ENCODE measurements at regions not wholly inside any gene's neighbourhood (a gene's known extent, or its start where the extent isn't known, plus 50 kb on each side); places are given as distances from the start of the nearest gene placed in this dataset.
"Not testable (repeated sequence)": the region's sequence is repeated elsewhere in the genome, so short reads cannot be mapped to it uniquely, and the experiment has no call there.

GRCh38 chr1:214857716-214858115, 224.8 kb upstream of the KCNK2 start:
- no peak overlapping the region for H3K4me3 ChIP-seq (ENCODE audit: low read depth, low read length)
- no peak for TF ChIP-seq CTCF (conservative IDR thresholded peaks at IDR 0.05; ENCODE audit: low read depth, low read length)
- no peak for DNase-seq (ENCODE audit: low read depth)

GRCh38 chr1:214859647-214860046, 222.9 kb upstream of the KCNK2 start:
- TF ChIP-seq CTCF (conservative IDR thresholded peaks at IDR 0.05; ENCODE audit: low read depth, low read length) = no peak
- no peak for DNase-seq (ENCODE audit: low read depth)
- H3K4me3 ChIP-seq (ENCODE audit: low read depth, low read length) = no peak overlapping the region

GRCh38 chr1:214861615-214862014, 220.9 kb upstream of the KCNK2 start:
- DNase-seq (ENCODE audit: low read depth) = no peak
- TF ChIP-seq CTCF (conservative IDR thresholded peaks at IDR 0.05; ENCODE audit: low read depth, low read length) = no peak
- H3K4me3 ChIP-seq (ENCODE audit: low read depth, low read length) = no peak overlapping the region

- no peak for DNase-seq (ENCODE audit: low read depth)
- no peak for TF ChIP-seq CTCF (conservative IDR thresholded peaks at IDR 0.05; ENCODE audit: low read depth, low read length)
- no peak overlapping the region for H3K4me3 ChIP-seq (ENCODE audit: low read depth, low read length)
These were observed 220.1 kb upstream of the KCNK2 start for GRCh38 chr1:214862421-214862820.

- TF ChIP-seq CTCF (conservative IDR thresholded peaks at IDR 0.05; ENCODE audit: low read depth, low read length) = no peak
- peak; percentile 56 for DNase-seq (ENCODE audit: low read depth)
- no peak overlapping the region for H3K4me3 ChIP-seq (ENCODE audit: low read depth, low read length)
These were observed 217.4 kb upstream of the KCNK2 start for GRCh38 chr1:214864896-214865688.

- not testable (repeated sequence) for DNase-seq (ENCODE audit: low read depth); H3K4me3 ChIP-seq (ENCODE audit: low read depth, low read length)
These were observed 212.1 kb upstream of the KCNK2 start for GRCh38 chr1:214870426-214870825.

GRCh38 chr1:214880956-214881355, 201.6 kb upstream of the KCNK2 start:
- DNase-seq (ENCODE audit: low read depth) = no peak
- TF ChIP-seq CTCF (conservative IDR thresholded peaks at IDR 0.05; ENCODE audit: low read depth, low read length) = no peak

More at GRCh38 chr1:214880956-214881355, 201.6 kb upstream of the KCNK2 start:
- no peak overlapping the region for H3K4me3 ChIP-seq (ENCODE audit: low read depth, low read length)
